ENCODE measurements at regions not wholly inside any gene's neighbourhood (a gene's known extent, or its start where the extent isn't known, plus 50 kb on each side); places are given as distances from the start of the nearest gene placed in this dataset.

DNA sequence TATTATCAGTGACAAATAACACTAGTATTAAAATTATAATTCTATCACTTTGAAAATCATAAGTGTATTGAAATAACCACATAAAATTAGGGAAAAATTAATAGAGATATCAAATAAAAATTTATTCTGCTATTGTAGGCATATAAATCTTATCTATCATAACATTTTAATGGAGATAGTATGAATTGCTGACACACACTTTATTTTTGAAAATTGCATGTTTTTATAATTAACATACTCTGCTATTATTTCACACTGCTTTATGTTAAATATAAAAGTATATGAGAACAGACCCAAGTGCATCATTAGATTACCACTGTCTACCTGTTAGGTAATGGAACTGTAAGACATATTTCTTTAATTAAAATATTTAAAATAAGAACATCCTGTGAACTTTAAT lies 2150.2 kb downstream of the ARAP2 start:
- DNase-seq (ENCODE audit: low read depth, low spot score) = no peak
- TF ChIP-seq, protein P1, sequence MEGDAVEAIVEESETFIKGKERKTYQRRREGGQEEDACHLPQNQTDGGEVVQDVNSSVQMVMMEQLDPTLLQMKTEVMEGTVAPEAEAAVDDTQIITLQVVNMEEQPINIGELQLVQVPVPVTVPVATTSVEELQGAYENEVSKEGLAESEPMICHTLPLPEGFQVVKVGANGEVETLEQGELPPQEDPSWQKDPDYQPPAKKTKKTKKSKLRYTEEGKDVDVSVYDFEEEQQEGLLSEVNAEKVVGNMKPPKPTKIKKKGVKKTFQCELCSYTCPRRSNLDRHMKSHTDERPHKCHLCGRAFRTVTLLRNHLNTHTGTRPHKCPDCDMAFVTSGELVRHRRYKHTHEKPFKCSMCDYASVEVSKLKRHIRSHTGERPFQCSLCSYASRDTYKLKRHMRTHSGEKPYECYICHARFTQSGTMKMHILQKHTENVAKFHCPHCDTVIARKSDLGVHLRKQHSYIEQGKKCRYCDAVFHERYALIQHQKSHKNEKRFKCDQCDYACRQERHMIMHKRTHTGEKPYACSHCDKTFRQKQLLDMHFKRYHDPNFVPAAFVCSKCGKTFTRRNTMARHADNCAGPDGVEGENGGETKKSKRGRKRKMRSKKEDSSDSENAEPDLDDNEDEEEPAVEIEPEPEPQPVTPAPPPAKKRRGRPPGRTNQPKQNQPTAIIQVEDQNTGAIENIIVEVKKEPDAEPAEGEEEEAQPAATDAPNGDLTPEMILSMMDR (IDR thresholded peaks at IDR 0.05; ENCODE audit: low read depth, low read length) = no peak
- H3K4me3 ChIP-seq (ENCODE audit: low read depth, low read length) = no peak overlapping the region
- in situ Hi-C loops (cut with HindIII; ENCODE audit: low sequenced_read_pairs) = no loop called here

DNA sequence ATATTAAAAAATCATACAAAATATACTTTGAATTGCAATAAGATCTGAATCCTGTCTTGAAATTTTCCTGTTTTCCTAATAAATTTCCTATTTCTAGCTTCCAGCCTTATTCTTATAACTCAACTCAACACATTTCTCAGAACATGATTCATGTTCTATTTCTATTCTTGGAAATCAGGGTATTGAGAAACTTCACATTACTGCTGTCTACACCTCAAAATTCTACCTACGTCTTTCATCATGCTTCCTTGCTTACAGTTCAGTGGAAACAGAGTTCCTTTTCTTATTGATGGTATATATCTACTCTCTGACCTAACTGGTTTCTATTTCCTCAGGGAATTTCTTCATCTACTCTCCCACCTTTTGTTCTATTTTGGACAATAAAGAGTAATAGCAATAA lies 2139.0 kb downstream of the ARAP2 start:
- in situ Hi-C loops (cut with HindIII; ENCODE audit: low sequenced_read_pairs) = no loop called here
- TF ChIP-seq, protein P1 (IDR thresholded peaks at IDR 0.05; ENCODE audit: low read depth, low read length) = no peak
- no peak overlapping the region for H3K4me3 ChIP-seq (ENCODE audit: low read depth, low read length)
- DNase-seq (ENCODE audit: low read depth, low spot score) = no peak

DNA sequence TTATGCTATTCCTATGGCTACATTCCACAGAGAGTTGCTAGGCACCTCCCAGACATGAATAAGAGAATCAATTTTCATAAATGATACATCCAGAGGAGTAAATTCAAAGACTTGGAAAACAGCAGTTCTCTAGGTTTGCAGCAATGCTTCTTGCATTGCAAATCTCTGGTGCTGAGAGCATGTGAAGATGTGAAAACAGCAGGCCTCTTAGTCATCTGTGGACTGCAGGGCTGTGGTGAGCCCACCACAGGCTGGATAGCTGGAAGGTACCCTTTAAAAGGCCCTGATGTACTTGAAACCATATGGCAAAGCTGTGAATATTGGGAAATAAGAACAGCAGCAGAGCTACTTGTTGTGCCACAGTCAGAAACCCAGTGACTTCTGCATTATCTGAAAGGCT lies 2135.9 kb downstream of the ARAP2 start:
- TF ChIP-seq, protein P1 (IDR thresholded peaks at IDR 0.05; ENCODE audit: low read depth, low read length) = no peak
- H3K4me3 ChIP-seq (ENCODE audit: low read depth, low read length) = no peak overlapping the region
- in situ Hi-C loops (cut with HindIII; ENCODE audit: low sequenced_read_pairs) = no loop called here
- peak; percentile 78 for DNase-seq (ENCODE audit: low read depth, low spot score)

DNA sequence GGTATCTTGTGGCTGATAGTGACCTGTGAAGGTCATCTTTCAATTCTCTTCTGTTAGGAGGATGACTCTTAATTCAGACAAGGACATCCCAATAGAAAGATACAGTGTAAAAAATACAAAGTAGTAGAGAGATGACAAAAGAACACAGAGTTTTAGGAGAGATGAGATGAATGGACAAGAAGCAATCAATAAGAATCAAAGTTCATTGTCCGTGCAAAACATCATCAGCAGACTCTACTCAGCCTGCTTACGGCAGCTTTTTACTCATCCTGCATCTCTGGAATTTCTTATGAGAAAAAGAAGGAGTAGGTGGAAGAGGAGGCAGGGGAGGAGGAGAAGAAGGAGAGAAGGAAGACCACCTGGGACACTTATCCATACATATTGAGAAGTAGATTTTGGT lies 2131.7 kb downstream of the ARAP2 start:
- in situ Hi-C loops (cut with HindIII; ENCODE audit: low sequenced_read_pairs) = no loop called here
- DNase-seq (ENCODE audit: low read depth, low spot score) = no peak
- TF ChIP-seq, protein P1 (IDR thresholded peaks at IDR 0.05; ENCODE audit: low read depth, low read length) = no peak
- no peak overlapping the region for H3K4me3 ChIP-seq (ENCODE audit: low read depth, low read length)

DNA sequence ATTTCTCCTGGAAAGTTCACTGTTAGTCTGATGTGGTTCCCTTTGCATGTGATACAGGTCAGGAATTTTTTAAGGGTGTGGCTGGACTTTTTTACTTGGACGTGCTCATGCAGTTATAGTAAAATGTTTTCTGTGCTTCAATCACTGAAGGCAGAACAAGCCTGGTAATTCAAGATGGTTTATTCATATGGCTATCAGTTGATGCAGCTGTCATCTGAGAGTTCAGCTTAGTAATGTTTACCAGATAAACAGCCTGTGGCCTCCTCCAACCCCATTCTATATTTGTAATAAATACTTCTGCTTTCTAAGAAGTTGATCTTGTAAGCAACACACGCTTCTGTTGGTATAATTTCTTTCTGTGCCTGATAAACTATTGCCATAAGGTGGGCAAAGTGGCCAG lies 2105.9 kb downstream of the ARAP2 start:
- TF ChIP-seq, protein P1 (IDR thresholded peaks at IDR 0.05; ENCODE audit: low read depth, low read length) = no peak
- DNase-seq (ENCODE audit: low read depth, low spot score) = no peak
- no peak overlapping the region for H3K4me3 ChIP-seq (ENCODE audit: low read depth, low read length)
- in situ Hi-C loops (cut with HindIII; ENCODE audit: low sequenced_read_pairs) = no loop called here

DNA sequence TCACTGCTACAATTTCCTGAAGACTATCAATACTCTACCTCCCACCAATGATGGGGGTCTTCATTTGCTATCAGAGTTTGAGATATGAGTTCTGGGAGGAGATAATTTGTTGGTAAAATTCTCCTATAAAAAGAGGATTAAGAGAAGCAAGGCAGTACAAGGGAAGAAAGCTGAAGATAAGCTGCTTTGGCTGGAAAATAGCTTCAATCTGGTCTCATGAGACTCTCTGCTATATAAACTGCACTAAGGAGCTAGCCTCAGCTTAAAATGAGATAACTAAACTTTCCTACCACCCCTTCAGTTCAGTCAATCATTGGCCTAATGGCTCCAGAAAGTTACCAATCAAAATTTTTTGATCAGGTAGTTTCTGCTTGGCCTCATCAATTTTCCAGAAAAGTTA lies 2105.0 kb downstream of the ARAP2 start:
- TF ChIP-seq, protein P1 (IDR thresholded peaks at IDR 0.05; ENCODE audit: low read depth, low read length) = no peak
- no peak for DNase-seq (ENCODE audit: low read depth, low spot score)
- in situ Hi-C loops (cut with HindIII; ENCODE audit: low sequenced_read_pairs) = no loop called here
- H3K4me3 ChIP-seq (ENCODE audit: low read depth, low read length) = no peak overlapping the region

DNA sequence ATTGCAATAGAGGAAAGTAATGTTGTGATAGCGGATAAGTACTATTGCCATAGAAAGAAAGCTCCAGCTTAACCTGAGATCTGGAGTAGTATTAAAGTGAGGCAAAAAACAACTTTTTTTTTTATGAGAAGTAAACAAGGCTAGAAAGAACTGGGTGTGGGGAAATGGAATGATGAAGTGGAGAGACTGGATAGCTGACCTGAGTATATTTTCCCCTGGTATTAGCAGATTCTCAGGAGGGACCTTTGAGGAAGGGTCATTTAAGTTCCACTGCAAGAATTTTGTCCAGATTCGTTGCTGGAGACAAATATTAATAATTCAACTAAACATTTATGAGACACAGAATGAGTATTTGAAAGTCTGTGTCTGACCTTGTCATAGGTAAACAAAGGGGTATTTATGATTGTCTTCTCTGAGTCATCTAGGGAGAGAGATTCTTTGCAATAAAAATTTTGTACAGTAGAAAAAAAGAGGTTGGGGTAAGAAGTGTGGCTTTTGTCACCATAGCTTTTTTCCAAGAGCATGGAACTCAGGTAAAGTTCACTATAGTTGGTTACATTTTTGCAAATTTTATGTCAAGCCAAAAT lies 2095.9 kb downstream of the ARAP2 start:
- in situ Hi-C loops (cut with HindIII; ENCODE audit: low sequenced_read_pairs) = no loop called here
- no peak overlapping the region for H3K4me3 ChIP-seq (ENCODE audit: low read depth, low read length)
- TF ChIP-seq, protein P1 (IDR thresholded peaks at IDR 0.05; ENCODE audit: low read depth, low read length) = no peak
- DNase-seq (ENCODE audit: low read depth, low spot score) = no peak

All from astrocyte of the spinal cord (primary cell).